Esophagus squamous epithelium (tissue), 4 donors: ENCODE measurements at regions not wholly inside any gene's neighbourhood (a gene's known extent, or its start where the extent isn't known, plus 50 kb on each side); places are given as distances from the start of the nearest gene placed in this dataset.

ENCODE experiments used
- POLR2A ChIP-seq, 4 donors: fragments of 450-650 bp; IDR thresholded peaks; one replicate each; pipeline ENCODE4 v1.6.1; 2017; ENCODE audit warnings: antibody characterized with exemption in 4 of 4, mild to moderate bottlenecking in 4 of 4, moderate library complexity in 3 of 4
- TF ChIP-seq, protein P1 (sequence below), 6 experiments: fragments of 450-650 bp in 4 of 6; fragments of 200-600 bp in 2 of 6; sonication (generic) in 2 of 6; IDR thresholded peaks; one replicate each; pipeline ENCODE4 v1.5.1; 2016 to 2019; ENCODE audit warnings: antibody characterized with exemption in 6 of 6, mild to moderate bottlenecking in 4 of 6, moderate library complexity in 4 of 6

GRCh38 chr6:53984581-53984980, 126.7 kb upstream of the MLIP start:
- TF ChIP-seq, protein P1, sequence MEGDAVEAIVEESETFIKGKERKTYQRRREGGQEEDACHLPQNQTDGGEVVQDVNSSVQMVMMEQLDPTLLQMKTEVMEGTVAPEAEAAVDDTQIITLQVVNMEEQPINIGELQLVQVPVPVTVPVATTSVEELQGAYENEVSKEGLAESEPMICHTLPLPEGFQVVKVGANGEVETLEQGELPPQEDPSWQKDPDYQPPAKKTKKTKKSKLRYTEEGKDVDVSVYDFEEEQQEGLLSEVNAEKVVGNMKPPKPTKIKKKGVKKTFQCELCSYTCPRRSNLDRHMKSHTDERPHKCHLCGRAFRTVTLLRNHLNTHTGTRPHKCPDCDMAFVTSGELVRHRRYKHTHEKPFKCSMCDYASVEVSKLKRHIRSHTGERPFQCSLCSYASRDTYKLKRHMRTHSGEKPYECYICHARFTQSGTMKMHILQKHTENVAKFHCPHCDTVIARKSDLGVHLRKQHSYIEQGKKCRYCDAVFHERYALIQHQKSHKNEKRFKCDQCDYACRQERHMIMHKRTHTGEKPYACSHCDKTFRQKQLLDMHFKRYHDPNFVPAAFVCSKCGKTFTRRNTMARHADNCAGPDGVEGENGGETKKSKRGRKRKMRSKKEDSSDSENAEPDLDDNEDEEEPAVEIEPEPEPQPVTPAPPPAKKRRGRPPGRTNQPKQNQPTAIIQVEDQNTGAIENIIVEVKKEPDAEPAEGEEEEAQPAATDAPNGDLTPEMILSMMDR (IDR thresholded peaks at IDR 0.05) = no peak
- TF ChIP-seq POLR2A (IDR thresholded peaks at IDR 0.05) = no peak
